ENCODE measurements at regions not wholly inside any gene's neighbourhood (a gene's known extent, or its start where the extent isn't known, plus 50 kb on each side); places are given as distances from the start of the nearest gene placed in this dataset.

- peak; percentile 87 for DNase-seq
Observed at GRCh38 chr1:65687428-65688214, 105.1 kb upstream of the PDE4B start.

DNA sequence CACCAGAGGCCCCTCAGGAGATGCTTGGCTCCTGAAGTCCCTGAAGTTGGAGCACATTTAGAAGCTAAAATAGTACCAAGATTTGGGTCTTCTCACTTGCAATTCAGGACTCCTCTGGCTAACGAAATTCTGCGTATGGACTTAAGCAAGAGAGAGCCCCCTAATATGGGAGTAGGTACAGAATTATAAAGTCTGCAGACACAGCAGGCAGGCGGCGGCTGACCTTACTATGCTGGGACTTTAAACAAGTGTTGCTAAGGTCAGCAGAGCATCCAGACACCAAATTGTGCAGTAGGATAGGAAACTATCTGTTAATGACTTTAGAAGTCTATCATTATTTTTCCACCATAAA is 104.5 kb upstream of the PDE4B start:
- DNase-seq, result no peak

- no peak for DNase-seq
Observed at GRCh38 chr1:65688848-65689247, 103.8 kb upstream of the PDE4B start.

DNA sequence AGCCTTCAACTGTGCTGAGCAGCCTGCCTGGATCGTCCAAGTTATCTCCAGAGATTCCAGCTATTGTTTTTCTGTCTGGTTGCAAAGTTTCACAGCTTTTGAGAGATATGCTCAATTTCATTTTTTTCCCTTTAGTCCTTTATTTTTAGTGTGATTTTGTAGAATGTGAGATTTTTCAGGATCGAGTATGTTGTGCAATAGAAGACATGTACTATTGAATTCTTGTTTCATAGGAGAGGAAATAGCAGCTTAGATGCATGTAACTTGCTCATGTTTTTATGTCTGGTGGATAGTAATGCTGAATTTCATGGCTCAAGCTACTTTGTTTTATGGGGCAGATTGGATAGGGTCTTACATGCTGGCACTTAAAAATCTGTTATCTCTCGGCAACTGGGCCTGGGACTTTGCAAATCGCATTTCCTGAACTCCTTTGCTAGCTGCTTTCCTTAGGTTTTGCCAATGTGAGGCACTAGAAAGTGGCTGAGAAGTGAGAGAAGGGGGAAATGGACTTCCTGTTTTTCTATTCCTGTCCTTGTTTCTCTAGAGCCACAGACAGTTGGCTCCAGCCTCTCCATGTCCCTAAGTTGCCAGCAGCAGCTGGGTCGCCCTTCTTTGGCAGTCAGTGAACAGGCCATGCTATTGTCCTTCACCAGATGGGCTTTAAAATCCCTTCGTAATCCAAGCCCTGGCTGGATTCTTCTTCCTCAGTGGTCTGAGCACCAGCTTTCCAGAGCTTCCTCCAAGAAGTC is 101.4 kb upstream of the PDE4B start:
- DNase-seq, result no peak

DNA sequence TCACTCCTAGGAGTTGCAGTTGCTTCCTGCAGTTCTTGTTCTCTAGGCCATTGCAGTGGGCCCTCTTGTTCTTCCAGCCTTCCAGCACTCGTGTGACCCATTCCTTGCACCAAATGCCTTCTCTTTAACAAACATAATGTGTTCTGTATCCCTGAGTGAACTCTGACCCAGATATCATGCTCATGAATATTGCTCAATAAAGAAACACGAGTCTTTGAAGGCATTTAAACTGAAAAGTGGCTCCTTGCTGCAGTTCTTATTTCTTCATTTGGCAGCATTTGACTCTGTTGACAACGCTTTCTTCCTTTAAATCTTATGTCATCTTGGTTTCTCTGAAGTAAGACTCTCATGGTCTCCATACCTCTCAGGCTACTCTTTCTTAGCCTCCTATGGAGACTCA is 100.7 kb upstream of the PDE4B start:
- DNase-seq, result no peak

DNA sequence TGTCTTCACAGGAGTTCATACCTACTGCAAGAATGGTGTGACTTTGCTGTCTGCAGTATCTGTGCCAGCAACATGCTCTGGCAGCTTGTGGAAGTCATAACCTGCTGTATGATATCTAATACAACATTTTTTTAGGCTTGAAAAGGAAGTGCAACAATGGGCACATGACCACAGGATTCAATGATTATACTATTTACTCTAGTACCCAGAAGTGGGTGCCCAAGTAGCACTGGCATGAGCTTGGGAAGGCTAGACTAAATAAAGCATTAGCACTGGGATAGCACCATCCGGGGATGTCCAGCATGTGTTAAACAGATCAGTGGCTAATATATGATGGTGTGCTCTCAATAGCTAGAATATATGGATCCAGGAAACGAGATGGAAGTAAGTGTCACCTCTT is 98.6 kb upstream of the PDE4B start:
- no peak for DNase-seq

GRCh38 chr1:65694933-65695332 is 97.8 kb upstream of the PDE4B start:
- DNase-seq, result no peak

DNA sequence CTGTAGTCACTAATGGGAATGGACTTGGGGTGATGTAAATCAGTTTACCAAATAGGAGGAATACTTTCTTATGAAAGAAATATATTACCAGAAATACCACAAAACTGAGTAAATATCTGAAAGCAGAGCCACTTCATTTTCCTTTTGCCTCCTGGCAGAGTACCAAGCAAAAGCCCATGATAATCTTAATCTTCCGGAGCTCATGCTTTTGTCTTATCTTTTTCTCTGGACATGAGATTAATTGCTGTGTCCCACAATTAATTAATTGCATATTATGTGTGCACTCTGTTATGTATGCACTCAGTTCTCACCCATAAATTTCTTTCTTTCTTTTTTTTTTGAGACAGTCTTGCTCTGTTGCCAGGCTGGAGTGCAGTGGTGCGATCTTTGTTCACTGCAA is 94.1 kb upstream of the PDE4B start:
- DNase-seq, result no peak

DNA sequence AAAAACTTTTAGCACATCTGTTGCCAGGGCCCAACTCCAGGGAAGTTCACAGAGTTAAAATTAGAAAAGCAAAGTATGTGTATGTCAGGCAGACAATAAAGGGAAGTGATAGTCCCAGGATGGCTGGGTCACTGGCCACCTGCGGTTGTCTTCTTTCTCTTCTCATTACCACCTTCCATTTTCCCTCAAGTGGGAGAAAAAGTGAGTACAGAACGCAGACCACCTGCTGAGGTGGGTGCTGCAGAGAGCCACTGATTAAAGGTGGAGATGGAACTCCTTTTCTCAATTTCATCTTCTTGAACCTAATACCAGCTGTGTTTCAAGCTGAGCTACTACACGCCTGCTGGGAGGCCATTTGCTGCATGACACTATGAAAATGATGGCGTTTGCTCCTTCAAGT is 88.8 kb upstream of the PDE4B start:
- no peak for DNase-seq

- DNase-seq, result no peak
Observed at GRCh38 chr1:65704318-65704717, 88.4 kb upstream of the PDE4B start.

DNA sequence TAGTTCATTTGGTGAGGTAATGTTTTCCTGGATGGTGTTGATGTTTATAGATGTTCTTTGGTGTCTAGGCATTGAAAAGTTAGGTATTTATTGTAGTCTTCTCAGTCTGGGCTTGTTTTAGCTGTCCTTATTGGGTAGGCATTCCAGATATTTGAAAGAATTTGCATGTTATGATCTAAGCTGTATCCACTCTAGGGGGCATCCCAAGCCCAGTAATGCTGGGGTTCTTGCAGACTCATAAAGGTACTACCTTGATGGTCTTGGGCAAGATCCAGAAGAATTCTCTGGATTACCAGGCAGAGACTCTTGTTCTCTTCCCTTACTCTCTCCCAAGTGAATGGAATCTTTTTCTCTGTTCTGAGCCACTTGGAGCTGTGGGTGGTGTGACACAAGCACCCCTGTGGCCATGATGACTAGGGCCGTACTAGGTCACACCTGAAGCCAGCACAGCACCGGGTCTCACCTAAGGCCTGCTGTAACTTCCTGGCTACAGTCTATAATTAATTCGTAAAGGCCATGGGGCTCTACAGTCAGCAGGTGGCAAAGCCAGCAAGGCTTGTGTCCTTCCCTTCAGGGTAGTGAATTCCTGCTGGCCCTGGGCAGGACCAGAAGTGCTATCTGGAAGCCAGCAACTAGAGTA is 74.8 kb upstream of the PDE4B start:
- DNase-seq, result peak; percentile 14

DNA sequence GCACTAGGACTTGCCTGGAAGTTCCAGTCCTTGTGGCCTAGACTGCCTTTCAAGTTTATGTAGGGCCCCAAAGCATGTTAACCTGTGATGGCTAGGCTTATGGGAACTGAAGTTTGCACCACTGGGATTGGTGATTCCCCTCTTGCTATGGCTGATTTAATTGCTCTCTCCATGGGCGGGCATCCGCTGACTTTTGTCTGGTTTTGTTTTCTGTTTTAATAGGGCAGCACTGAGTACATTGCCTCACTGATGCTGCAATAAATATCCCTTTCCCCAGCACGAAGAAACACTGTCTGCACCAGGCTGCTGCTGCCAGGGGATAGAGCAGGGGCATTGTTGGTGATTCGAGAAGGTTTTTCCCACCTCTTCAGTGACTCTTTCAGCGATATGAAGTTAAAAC is 73.3 kb upstream of the PDE4B start:
- no peak for DNase-seq

GRCh38 chr1:65722461-65722860 is 70.2 kb upstream of the PDE4B start:
- no peak for DNase-seq

- DNase-seq, result no peak
Observed at GRCh38 chr1:65724151-65724550, 68.5 kb upstream of the PDE4B start.

DNA sequence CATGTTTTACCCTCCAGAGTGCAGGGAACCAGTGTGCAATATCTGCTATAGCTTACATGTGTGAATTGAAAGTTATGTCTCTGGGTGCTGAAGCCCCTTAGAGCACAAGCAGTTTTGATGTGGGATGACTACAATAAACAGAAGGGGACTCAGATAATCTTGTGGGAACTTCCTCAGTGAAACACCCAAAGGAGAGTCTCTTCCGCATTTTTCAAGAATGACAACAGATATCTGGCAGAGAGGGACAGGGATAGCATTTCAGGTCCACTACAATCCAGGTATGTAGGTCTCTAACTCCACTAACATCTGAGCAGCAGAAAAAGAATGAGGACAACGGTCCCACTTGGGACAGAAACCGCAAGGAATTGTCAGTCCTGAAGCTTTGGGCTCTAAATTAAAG is 67.6 kb upstream of the PDE4B start:
- DNase-seq, result no peak

GRCh38 chr1:65728504-65728903 is 64.2 kb upstream of the PDE4B start:
- no peak for DNase-seq

GRCh38 chr1:65729259-65729658 is 63.4 kb upstream of the PDE4B start:
- DNase-seq, result no peak

GRCh38 chr1:65734979-65735378 is 57.7 kb upstream of the PDE4B start:
- no peak for DNase-seq

- no peak for DNase-seq
Observed at GRCh38 chr1:65741993-65742392, 50.7 kb upstream of the PDE4B start.
